ENCODE measurements at regions not wholly inside any gene's neighbourhood (a gene's known extent, or its start where the extent isn't known, plus 50 kb on each side); places are given as distances from the start of the nearest gene placed in this dataset.

DNA sequence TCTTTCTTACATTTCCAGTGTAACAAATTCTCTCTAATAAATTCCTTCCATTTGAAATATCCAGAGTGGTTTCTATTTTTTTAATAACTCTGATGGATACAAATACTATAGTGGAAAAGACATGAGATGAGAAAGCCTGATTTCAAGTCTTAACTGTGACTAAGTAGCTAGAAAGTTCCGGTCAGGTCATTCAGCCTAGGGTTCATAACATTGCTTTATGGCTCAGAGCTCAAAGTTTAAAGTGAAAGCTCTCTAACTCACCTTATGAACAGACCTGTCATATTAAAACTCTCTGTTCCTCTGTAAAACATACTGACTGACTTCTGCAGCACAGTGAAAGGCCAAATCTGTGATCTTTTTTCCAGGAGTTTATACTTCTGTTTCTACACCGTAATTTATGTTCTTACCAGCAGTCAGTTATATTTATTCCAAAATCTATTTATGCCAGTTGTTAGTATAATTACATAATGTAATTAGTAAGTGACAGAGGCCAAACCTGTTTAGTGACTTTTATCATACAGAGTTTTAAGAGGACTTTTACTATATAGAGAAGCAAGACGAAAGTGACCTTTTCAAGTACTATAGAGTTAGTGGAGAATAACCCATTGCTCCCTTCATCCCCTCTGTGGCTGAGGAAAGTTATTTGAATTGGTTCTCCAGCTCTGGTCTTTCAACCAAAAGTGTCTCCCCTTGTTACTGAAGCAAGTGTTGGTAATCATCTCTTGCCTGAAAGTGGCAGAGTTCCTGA, 118.8 kb upstream of the PDE1A start:
- ChIA-PET CTCF (interaction anchor here (0.6 kb wide), 1 partner anchor 587 kb away, joined by 3 read pairs; no protein-coding TSS in a partner anchor), POLR2A (no interaction called here)

DNA sequence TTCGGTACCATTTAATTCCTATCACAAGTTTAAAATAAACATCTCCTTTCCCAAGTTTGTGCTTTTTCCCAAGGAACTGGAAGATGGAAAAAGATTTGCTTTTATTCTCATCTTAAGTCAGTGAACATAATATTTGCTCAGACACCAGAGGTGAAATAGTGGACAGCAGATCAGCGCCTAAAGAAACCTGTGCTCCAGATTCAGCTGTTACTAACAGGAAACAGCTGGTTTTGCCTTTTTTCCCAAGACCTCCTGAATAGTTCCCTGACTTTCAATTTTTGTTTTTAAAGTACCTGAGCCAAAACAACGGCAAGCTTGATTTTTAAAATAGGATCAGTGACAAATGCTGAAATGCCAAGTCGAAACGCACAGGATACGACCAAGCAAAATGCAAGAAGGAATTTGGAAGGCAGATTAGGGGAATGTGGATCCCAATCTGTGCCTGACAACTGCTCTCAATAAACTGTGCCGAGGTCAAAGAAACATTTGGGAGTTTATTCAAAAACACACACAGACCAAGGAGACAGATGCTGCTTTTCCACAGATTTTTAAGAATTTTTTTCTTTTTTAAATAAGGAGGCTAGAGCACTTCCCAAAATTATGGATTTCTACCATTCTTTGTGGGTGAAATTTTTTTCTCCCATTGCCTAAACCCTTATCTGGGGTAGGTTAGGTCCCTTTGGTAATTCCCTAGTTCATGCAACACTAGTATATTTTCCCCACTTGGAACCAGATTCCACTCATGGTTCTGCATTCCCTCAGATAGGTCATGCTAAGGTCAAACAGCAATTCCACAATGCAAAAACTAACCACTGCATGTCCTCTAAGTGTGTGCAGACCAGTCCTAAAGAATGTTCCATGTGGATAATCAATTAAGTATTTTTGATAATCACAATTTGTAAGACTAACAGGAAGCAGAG, 121.5 kb upstream of the PDE1A start:
- no peak overlapping the region for H3K4me3 ChIP-seq (ENCODE audit: low read depth, low read length)
- no peaks in the 10 kb centered on the region for H3K4me1 ChIP-seq (ENCODE audit: control insufficient read depth, insufficient read depth, low read length)
- no peaks in the 10 kb centered on the region for H3K36me3 ChIP-seq (ENCODE audit: control insufficient read depth in 2 of 2, insufficient read depth in 1 of 2, low read length in 2 of 2)
- H3K27ac ChIP-seq (ENCODE audit: extremely low read depth, low read depth, low read length), result no peak overlapping the region
- ChIA-PET CTCF (no interaction called here), POLR2A (no interaction called here)
- H3K9me3 ChIP-seq (ENCODE audit: control insufficient read depth, insufficient read depth, low read depth, low read length), result no peaks in the 10 kb centered on the region
- no peak for TF ChIP-seq SETDB1 (IDR thresholded peaks at IDR 0.05; ENCODE audit: insufficient read length, low read length)
- TF ChIP-seq ZNF121 (tag by site-specific recombination; IDR thresholded peaks at IDR 0.05), result no peak
- no peak for TF ChIP-seq ZBTB8A (tag by site-specific recombination; IDR thresholded peaks at IDR 0.05)
- TF ChIP-seq, protein P1, sequence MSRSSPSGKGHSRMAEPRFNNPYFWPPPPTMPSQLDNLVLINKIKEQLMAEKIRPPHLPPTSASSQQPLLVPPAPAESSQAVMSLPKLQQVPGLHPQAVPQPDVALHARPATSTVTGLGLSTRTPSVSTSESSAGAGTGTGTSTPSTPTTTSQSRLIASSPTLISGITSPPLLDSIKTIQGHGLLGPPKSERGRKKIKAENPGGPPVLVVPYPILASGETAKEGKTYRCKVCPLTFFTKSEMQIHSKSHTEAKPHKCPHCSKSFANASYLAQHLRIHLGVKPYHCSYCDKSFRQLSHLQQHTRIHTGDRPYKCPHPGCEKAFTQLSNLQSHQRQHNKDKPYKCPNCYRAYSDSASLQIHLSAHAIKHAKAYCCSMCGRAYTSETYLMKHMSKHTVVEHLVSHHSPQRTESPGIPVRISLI (tag by site-specific recombination; IDR thresholded peaks at IDR 0.05), result no peak
- TF ChIP-seq GFI1B (tag by site-specific recombination; IDR thresholded peaks at IDR 0.05), result no peak
- no peak for TF ChIP-seq ZNF302 (tag by site-specific recombination; IDR thresholded peaks at IDR 0.05; ENCODE audit: low read depth)
- TF ChIP-seq ZNF24 (tag by site-specific recombination; IDR thresholded peaks at IDR 0.05), result no peak
- TF ChIP-seq, protein P2, sequence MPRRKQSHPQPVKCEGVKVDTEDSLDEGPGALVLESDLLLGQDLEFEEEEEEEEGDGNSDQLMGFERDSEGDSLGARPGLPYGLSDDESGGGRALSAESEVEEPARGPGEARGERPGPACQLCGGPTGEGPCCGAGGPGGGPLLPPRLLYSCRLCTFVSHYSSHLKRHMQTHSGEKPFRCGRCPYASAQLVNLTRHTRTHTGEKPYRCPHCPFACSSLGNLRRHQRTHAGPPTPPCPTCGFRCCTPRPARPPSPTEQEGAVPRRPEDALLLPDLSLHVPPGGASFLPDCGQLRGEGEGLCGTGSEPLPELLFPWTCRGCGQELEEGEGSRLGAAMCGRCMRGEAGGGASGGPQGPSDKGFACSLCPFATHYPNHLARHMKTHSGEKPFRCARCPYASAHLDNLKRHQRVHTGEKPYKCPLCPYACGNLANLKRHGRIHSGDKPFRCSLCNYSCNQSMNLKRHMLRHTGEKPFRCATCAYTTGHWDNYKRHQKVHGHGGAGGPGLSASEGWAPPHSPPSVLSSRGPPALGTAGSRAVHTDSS (tag by site-specific recombination; IDR thresholded peaks at IDR 0.05), result no peak
- no peak for TF ChIP-seq ZNF624 (tag by site-specific recombination; IDR thresholded peaks at IDR 0.05)
- no peak for TF ChIP-seq ZNF157 (tag by site-specific recombination; IDR thresholded peaks at IDR 0.05)

More for the DNA sequence above, 118.8 kb upstream of the PDE1A start:
- no peaks in the 10 kb centered on the region for H3K4me1 ChIP-seq (ENCODE audit: control insufficient read depth, insufficient read depth, low read length)
- no peak overlapping the region for H3K27ac ChIP-seq (ENCODE audit: extremely low read depth, low read depth, low read length)
- no peak overlapping the region for H3K4me3 ChIP-seq (ENCODE audit: low read depth, low read length)
- no peaks in the 10 kb centered on the region for H3K36me3 ChIP-seq (ENCODE audit: control insufficient read depth in 2 of 2, insufficient read depth in 1 of 2, low read length in 2 of 2)
- no peak for TF ChIP-seq REST (tag by site-specific recombination; IDR thresholded peaks at IDR 0.05)
- TF ChIP-seq CTCF (tag by site-specific recombination; IDR thresholded peaks at IDR 0.05), result no peak
- no peak for TF ChIP-seq ZNF510 (tag by site-specific recombination; IDR thresholded peaks at IDR 0.05; ENCODE audit: insufficient replicate concordance)
- no peak for TF ChIP-seq ZNF121 (tag by site-specific recombination; IDR thresholded peaks at IDR 0.05)
- no peak for TF ChIP-seq ZNF555 (tag by site-specific recombination; conservative IDR thresholded peaks at IDR 0.05)
- TF ChIP-seq ZNF146 (tag by site-specific recombination; IDR thresholded peaks at IDR 0.05), result no peak
- TF ChIP-seq ATF2 (tag by site-specific recombination; IDR thresholded peaks at IDR 0.05; ENCODE audit: low read depth), result no peak
- TF ChIP-seq KLF8 (tag by site-specific recombination; IDR thresholded peaks at IDR 0.05), result no peak
- no peaks in the 10 kb centered on the region for H3K9me3 ChIP-seq (ENCODE audit: control insufficient read depth, insufficient read depth, low read depth, low read length)

Measured in HEK293 (cell line).